Body of pancreas (tissue), 4 donors: ENCODE measurements at regions not wholly inside any gene's neighbourhood (a gene's known extent, or its start where the extent isn't known, plus 50 kb on each side); places are given as distances from the start of the nearest gene placed in this dataset.

Source experiments
- CTCF ChIP-seq, 7 experiments: fragments of 450-650 bp in 4 of 7; fragments of 200-600 bp in 3 of 7; sonication (generic) in 3 of 7; IDR thresholded peaks; one replicate each; pipeline ENCODE4 v1.5.1; 2016 to 2019; ENCODE audit warnings: antibody characterized with exemption in 7 of 7
- POLR2A ChIP-seq, 3 donors: fragments of 450-650 bp; IDR thresholded peaks; one replicate each; pipeline ENCODE4 v1.6.1; 2016; ENCODE audit warnings: antibody characterized with exemption in 3 of 3, mild to moderate bottlenecking in 2 of 3

GRCh38 chr5:83414601-83415000 lies 56.9 kb upstream of the VCAN start:
- TF ChIP-seq CTCF (IDR thresholded peaks at IDR 0.05) = no peak
- no peak for TF ChIP-seq POLR2A (IDR thresholded peaks at IDR 0.05)
